K562 (cell line): ENCODE measurements at regions not wholly inside any gene's neighbourhood (a gene's known extent, or its start where the extent isn't known, plus 50 kb on each side); places are given as distances from the start of the nearest gene placed in this dataset.

Source experiments
- ATF1 ChIP-seq, 2 experiments: fragments of 450-650 bp in 1 of 2; IDR thresholded peaks; 2 replicates each; pipeline ENCODE4 v1.6.1; 2016; ENCODE audit warnings: missing compliant biosample characterization in 1 of 2, missing genetic modification characterization in 1 of 2
- BRD4 ChIP-seq: fragments of 200-600 bp; sonication (generic); IDR thresholded peaks from 2 replicates; pipeline ENCODE4 v1.6.1; 2017; ENCODE audit warnings: inconsistent platforms
- C11orf30 ChIP-seq: fragments of 450-650 bp; IDR thresholded peaks from 2 replicates; pipeline ENCODE4 v1.6.1; 2016; ENCODE audit warnings: low read depth, mild to moderate bottlenecking
- CBFA2T2 ChIP-seq: fragments of 450-650 bp; conservative IDR thresholded peaks from 2 replicates; pipeline ENCODE4 v1.6.1; 2017; ENCODE audit warnings: mild to moderate bottlenecking
- FOXK2 ChIP-seq, 2 experiments: fragments of 450-650 bp; IDR thresholded peaks in 1 of 2; conservative IDR thresholded peaks in 1 of 2; 2 replicates each; pipeline ENCODE4 v1.6.1; 2016; ENCODE audit warnings: low read depth in 2 of 2, mild to moderate bottlenecking in 1 of 2
- HDAC2 ChIP-seq: fragments of 450-650 bp; IDR thresholded peaks from 2 replicates; pipeline ENCODE4 v1.6.1; 2016; ENCODE audit warnings: mild to moderate bottlenecking
- HMG20A ChIP-seq: fragments of 450-650 bp; formaldehyde crosslinking; conservative IDR thresholded peaks from 2 replicates; pipeline ENCODE4 v1.4.0; 2020; ENCODE audit warnings: mild to moderate bottlenecking, mixed read lengths
- MAFG ChIP-seq: fragments of 450-650 bp; conservative IDR thresholded peaks from 2 replicates; pipeline ENCODE4 v1.6.1; 2016; ENCODE audit warnings: missing genetic modification characterization, missing compliant biosample characterization
- PCBP2 ChIP-seq: fragments of 200-400 bp; formaldehyde crosslinking; IDR thresholded peaks from 2 replicates; pipeline ENCODE4 v1.6.1; 2018; ENCODE audit warnings: low read length, low read depth, mild to moderate bottlenecking, moderate library complexity; ENCODE audit not compliant: poor library complexity, severe bottlenecking
- RBFOX2 ChIP-seq: fragments of 200-400 bp; formaldehyde crosslinking; IDR thresholded peaks from 2 replicates; pipeline ENCODE4 v1.6.1; 2017; ENCODE audit warnings: low read depth, mild to moderate bottlenecking, low read length, moderate library complexity
- SAP30 ChIP-seq: fragments of 200-600 bp; sonication (generic); IDR thresholded peaks from 2 replicates; pipeline ENCODE4 v1.6.1; 2012; ENCODE audit warnings: borderline replicate concordance, low read depth, mild to moderate bottlenecking, moderate library complexity, low read length, control low read depth, inconsistent platforms; ENCODE audit not compliant: insufficient read depth, poor library complexity, severe bottlenecking
- SIX5 ChIP-seq, 2 experiments: IDR thresholded peaks; 2 replicates each; pipeline ENCODE4 v1.6.1; 2011; ENCODE audit warnings: low read length in 2 of 2, borderline replicate concordance in 1 of 2, low read depth in 1 of 2, mild to moderate bottlenecking in 1 of 2, moderate library complexity in 1 of 2; ENCODE audit not compliant: insufficient read depth in 1 of 2
- SMAD4 ChIP-seq: fragments of 250-450 bp; sonication (Bioruptor Pico); conservative IDR thresholded peaks from 2 replicates; pipeline ENCODE4 v1.8.0; 2021; ENCODE audit warnings: inconsistent platforms, mild to moderate bottlenecking, moderate library complexity
- ZNF263 ChIP-seq: sonication (generic); formaldehyde crosslinking; IDR thresholded peaks from 2 replicates; pipeline ENCODE4 v1.8.0; 2022; ENCODE audit warnings: mild to moderate bottlenecking, missing genetic modification reagents, borderline replicate concordance
- ZNF561 ChIP-seq: fragments of 450-650 bp; formaldehyde crosslinking; conservative IDR thresholded peaks from 2 replicates; pipeline ENCODE4 v1.4.0; 2020; ENCODE audit warnings: mild to moderate bottlenecking, moderate library complexity
- ZNF644 ChIP-seq: fragments of 200-800 bp; sonication (Bioruptor generic); IDR thresholded peaks from 2 replicates; pipeline ENCODE4 v1.6.1; 2016; ENCODE audit warnings: low read depth, missing genetic modification characterization, missing compliant biosample characterization
- TF ChIP-seq, protein P1 (sequence below): fragments of 450-650 bp; IDR thresholded peaks from one replicate; pipeline ENCODE4 v1.6.1; 2018; ENCODE audit warnings: mild to moderate bottlenecking, moderate library complexity; ENCODE audit not compliant: partially characterized antibody
- TF ChIP-seq, protein P2 (sequence below): fragments of 250-450 bp; sonication (Bioruptor Pico); IDR thresholded peaks from 2 replicates; pipeline ENCODE4 v1.5.0; 2021
- TF ChIP-seq, protein P3 (sequence below): fragments of 250-450 bp; sonication (Bioruptor Pico); IDR thresholded peaks from 2 replicates; pipeline ENCODE4 v1.5.0; 2020; ENCODE audit warnings: mild to moderate bottlenecking, borderline replicate concordance
- TF ChIP-seq, protein P4 (sequence below): sonication (generic); formaldehyde crosslinking; IDR thresholded peaks from 2 replicates; pipeline ENCODE4 v1.8.0; 2023; ENCODE audit warnings: mild to moderate bottlenecking, missing genetic modification reagents

DNA sequence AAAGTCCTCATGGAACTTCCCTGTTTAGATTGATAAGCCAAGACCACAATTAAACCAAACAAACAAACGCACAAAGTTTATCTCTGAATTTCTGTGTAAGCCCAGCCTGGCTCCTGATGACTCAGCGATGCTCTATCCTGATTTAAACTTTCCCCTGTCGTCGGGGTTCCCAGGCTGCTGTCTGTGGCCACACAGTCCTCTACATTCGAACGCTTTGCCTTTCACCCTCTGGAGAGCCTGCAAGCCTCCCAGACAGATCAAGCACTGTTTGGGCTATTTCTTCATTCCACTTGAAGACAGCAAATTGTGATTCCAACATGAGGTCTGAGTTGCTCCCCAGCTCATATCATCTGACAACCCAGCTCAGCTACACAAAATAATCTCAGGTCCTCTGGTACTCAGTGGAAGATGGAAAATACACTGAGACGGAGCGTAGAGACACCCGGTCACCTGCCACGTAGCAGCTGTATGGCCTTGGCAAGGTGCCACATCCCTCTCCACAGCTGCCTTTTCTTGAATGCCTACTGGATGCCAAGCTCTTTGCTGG is 51.2 kb downstream of the CYRIA start (continued):
- TF ChIP-seq, protein P1, sequence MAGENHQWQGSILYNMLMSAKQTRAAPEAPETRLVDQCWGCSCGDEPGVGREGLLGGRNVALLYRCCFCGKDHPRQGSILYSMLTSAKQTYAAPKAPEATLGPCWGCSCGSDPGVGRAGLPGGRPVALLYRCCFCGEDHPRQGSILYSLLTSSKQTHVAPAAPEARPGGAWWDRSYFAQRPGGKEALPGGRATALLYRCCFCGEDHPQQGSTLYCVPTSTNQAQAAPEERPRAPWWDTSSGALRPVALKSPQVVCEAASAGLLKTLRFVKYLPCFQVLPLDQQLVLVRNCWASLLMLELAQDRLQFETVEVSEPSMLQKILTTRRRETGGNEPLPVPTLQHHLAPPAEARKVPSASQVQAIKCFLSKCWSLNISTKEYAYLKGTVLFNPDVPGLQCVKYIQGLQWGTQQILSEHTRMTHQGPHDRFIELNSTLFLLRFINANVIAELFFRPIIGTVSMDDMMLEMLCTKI = no peak
- no peak for TF ChIP-seq PCBP2
- TF ChIP-seq ZNF263 = no peak
- TF ChIP-seq MAFG (tag) = peak; percentile 86
- no peak for TF ChIP-seq FOXK2 (conservative IDR thresholded peaks at IDR 0.05 in 1 of 2, IDR thresholded peaks at IDR 0.05 in 1 of 2; ENCODE audit: low read depth in 2 of 2)
- TF ChIP-seq SIX5 (IDR thresholded peaks at IDR 0.05; ENCODE audit: borderline replicate concordance in 1 of 2, insufficient read depth in 1 of 2, low read depth in 1 of 2, low read length in 2 of 2) = no peak
- TF ChIP-seq, protein P2, sequence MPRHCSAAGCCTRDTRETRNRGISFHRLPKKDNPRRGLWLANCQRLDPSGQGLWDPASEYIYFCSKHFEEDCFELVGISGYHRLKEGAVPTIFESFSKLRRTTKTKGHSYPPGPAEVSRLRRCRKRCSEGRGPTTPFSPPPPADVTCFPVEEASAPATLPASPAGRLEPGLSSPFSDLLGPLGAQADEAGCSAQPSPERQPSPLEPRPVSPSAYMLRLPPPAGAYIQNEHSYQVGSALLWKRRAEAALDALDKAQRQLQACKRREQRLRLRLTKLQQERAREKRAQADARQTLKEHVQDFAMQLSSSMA (CRISPR knock-in tag) = no peak
- peak; percentile 19; the same call in 1 of the 2 replicates for TF ChIP-seq CBFA2T2
- peak; percentile 32; the same call in 1 of the 2 replicates for TF ChIP-seq SMAD4 (CRISPR knock-in tag)
- 0 out of 2 replicates have a peak, but pooled peaks have one; percentile 21 for TF ChIP-seq HDAC2
- TF ChIP-seq RBFOX2 = no peak
- TF ChIP-seq SAP30 = no peak
- TF ChIP-seq BRD4 = no peak
- peak; percentile 78 for TF ChIP-seq ZNF644
- no peak for TF ChIP-seq ZNF561 (CRISPR knock-in tag)
- TF ChIP-seq, protein P3, sequence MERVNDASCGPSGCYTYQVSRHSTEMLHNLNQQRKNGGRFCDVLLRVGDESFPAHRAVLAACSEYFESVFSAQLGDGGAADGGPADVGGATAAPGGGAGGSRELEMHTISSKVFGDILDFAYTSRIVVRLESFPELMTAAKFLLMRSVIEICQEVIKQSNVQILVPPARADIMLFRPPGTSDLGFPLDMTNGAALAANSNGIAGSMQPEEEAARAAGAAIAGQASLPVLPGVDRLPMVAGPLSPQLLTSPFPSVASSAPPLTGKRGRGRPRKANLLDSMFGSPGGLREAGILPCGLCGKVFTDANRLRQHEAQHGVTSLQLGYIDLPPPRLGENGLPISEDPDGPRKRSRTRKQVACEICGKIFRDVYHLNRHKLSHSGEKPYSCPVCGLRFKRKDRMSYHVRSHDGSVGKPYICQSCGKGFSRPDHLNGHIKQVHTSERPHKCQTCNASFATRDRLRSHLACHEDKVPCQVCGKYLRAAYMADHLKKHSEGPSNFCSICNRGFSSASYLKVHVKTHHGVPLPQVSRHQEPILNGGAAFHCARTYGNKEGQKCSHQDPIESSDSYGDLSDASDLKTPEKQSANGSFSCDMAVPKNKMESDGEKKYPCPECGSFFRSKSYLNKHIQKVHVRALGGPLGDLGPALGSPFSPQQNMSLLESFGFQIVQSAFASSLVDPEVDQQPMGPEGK (CRISPR knock-in tag) = no peak
- TF ChIP-seq C11orf30 = peak; percentile 85
- no peak for TF ChIP-seq ATF1 (CRISPR knock-in tag; IDR thresholded peaks at IDR 0.05)
- peak; percentile 12; the same call in 1 of the 2 replicates for TF ChIP-seq ATF1 (tag; IDR thresholded peaks at IDR 0.05)
- TF ChIP-seq, protein P4, sequence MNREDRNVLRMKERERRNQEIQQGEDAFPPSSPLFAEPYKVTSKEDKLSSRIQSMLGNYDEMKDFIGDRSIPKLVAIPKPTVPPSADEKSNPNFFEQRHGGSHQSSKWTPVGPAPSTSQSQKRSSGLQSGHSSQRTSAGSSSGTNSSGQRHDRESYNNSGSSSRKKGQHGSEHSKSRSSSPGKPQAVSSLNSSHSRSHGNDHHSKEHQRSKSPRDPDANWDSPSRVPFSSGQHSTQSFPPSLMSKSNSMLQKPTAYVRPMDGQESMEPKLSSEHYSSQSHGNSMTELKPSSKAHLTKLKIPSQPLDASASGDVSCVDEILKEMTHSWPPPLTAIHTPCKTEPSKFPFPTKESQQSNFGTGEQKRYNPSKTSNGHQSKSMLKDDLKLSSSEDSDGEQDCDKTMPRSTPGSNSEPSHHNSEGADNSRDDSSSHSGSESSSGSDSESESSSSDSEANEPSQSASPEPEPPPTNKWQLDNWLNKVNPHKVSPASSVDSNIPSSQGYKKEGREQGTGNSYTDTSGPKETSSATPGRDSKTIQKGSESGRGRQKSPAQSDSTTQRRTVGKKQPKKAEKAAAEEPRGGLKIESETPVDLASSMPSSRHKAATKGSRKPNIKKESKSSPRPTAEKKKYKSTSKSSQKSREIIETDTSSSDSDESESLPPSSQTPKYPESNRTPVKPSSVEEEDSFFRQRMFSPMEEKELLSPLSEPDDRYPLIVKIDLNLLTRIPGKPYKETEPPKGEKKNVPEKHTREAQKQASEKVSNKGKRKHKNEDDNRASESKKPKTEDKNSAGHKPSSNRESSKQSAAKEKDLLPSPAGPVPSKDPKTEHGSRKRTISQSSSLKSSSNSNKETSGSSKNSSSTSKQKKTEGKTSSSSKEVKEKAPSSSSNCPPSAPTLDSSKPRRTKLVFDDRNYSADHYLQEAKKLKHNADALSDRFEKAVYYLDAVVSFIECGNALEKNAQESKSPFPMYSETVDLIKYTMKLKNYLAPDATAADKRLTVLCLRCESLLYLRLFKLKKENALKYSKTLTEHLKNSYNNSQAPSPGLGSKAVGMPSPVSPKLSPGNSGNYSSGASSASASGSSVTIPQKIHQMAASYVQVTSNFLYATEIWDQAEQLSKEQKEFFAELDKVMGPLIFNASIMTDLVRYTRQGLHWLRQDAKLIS = no peak
- TF ChIP-seq HMG20A (CRISPR knock-in tag) = no peak
